DND-41 (cell line): ENCODE measurements at regions not wholly inside any gene's neighbourhood (a gene's known extent, or its start where the extent isn't known, plus 50 kb on each side); places are given as distances from the start of the nearest gene placed in this dataset.

Source experiments
- CTCF ChIP-seq: IDR thresholded peaks from 2 replicates; pipeline ENCODE4 v1.5.1; 2012; ENCODE audit warnings: borderline replicate concordance, low read length, moderate library complexity, mild to moderate bottlenecking; ENCODE audit not compliant: poor library complexity, severe bottlenecking; ENCODE audit errors: extremely low read depth
- EZH2 ChIP-seq: IDR thresholded peaks from 3 replicates; pipeline ENCODE4 v1.6.1; 2012; ENCODE audit warnings: borderline replicate concordance, low read depth, mild to moderate bottlenecking, moderate library complexity, low read length, inconsistent platforms; ENCODE audit not compliant: severe bottlenecking

- TF ChIP-seq EZH2, result no peak
- TF ChIP-seq CTCF, result no peak
Observed at GRCh38 chr18:76126327-76126726, 368.7 kb downstream of the ZNF516 start.
